IMR-90 (cell line): ENCODE measurements at regions not wholly inside any gene's neighbourhood (a gene's known extent, or its start where the extent isn't known, plus 50 kb on each side); places are given as distances from the start of the nearest gene placed in this dataset.

Experiments used
- ATAC-seq: fragments of 200-7000 bp; cut with Tn5 transposase; 2 replicates; pipeline ENCODE4 v1.9.1; 2020; ENCODE audit warnings: low read depth, mild to moderate bottlenecking, moderate library complexity
- BruUV-seq: library from RNA; stranded (reverse); fragments of 400-500 nt; replicated peaks from 2 replicates; lab custom pipeline; 2021; lab: Mats Ljungman, UMichigan
- CTCF ChIA-PET: fragments of 300-600 bp; formaldehyde crosslinking; extraction: SDS; loops from one replicate; lab custom pipeline; 2021; ENCODE audit warnings: antibody characterized with exemption; lab: Yijun Ruan, JAX
- POLR2A ChIA-PET: fragments of 300-600 bp; sonication (Branson Sonifier 250); formaldehyde crosslinking; loops from one replicate; lab custom pipeline; 2022; ENCODE audit warnings: antibody characterized with exemption; ENCODE audit not compliant: unreplicated experiment; lab: Charles Lee
- DNase-seq: peaks from one replicate; pipeline ENCODE4 v3.0.0; 2013
- H2AFZ ChIP-seq: replicated peaks from 2 replicates; pipeline ENCODE3; 2013; ENCODE audit warnings: low read length, mild to moderate bottlenecking; ENCODE audit not compliant: poor library complexity
- H2AK5ac ChIP-seq: 2 replicates; pipeline ENCODE4 v1.6.1; 2013; ENCODE audit warnings: low read depth, low read length, inconsistent platforms
- H2AK9ac ChIP-seq: replicated peaks from 2 replicates; pipeline ENCODE3; 2013; ENCODE audit warnings: mild to moderate bottlenecking, low read depth, low read length, moderate library complexity; ENCODE audit not compliant: poor library complexity
- H2BK120ac ChIP-seq: 2 replicates; pipeline ENCODE4 v1.6.1; 2013; ENCODE audit warnings: low read depth, low read length, inconsistent platforms
- H2BK15ac ChIP-seq: 3 replicates; pipeline ENCODE4 v1.6.1; 2013; ENCODE audit warnings: low read depth, low read length, inconsistent platforms
- H2BK20ac ChIP-seq: 2 replicates; pipeline ENCODE4 v1.6.1; 2013; ENCODE audit warnings: low read depth, mild to moderate bottlenecking, inconsistent platforms, low read length, moderate library complexity
- H2BK5ac ChIP-seq: 2 replicates; pipeline ENCODE4 v1.6.1; 2013; ENCODE audit warnings: mild to moderate bottlenecking, low read depth, low read length, inconsistent platforms; ENCODE audit not compliant: poor library complexity, severe bottlenecking
- H3K14ac ChIP-seq: replicated peaks from 2 replicates; pipeline ENCODE4 v1.6.1; 2013; ENCODE audit warnings: low read depth, low read length, inconsistent platforms
- H3K18ac ChIP-seq: 2 replicates; pipeline ENCODE4 v1.6.1; 2013; ENCODE audit warnings: low read depth, low read length, control low read depth
- H3K23ac ChIP-seq: 2 replicates; pipeline ENCODE4 v1.6.1; 2013; ENCODE audit warnings: low read depth, low read length, inconsistent platforms
- H3K27ac ChIP-seq: 2 replicates; pipeline ENCODE4 v1.5.1; 2013; ENCODE audit warnings: mild to moderate bottlenecking, control low read depth, low read length; ENCODE audit not compliant: insufficient read depth
- H3K27me3 ChIP-seq: 2 replicates; pipeline ENCODE4 v1.6.1; 2013; ENCODE audit warnings: low read length; ENCODE audit not compliant: control insufficient read depth, insufficient read depth
- H3K36me3 ChIP-seq: 2 replicates; pipeline ENCODE4 v1.6.1; 2013; ENCODE audit warnings: low read length, mixed read lengths; ENCODE audit not compliant: control insufficient read depth, insufficient read depth
- H3K4ac ChIP-seq: 2 replicates; pipeline ENCODE4 v1.6.1; 2013; ENCODE audit warnings: low read depth, low read length, inconsistent platforms
- H3K4me1 ChIP-seq: 2 replicates; pipeline ENCODE4 v1.6.1; 2013; ENCODE audit warnings: low read length, mixed read lengths; ENCODE audit not compliant: control insufficient read depth, insufficient read depth
- H3K4me2 ChIP-seq: 2 replicates; pipeline ENCODE4 v1.6.1; 2013; ENCODE audit warnings: low read depth, mild to moderate bottlenecking, control low read depth, low read length, moderate library complexity
- H3K4me3 ChIP-seq: 2 replicates; pipeline ENCODE4 v1.5.1; 2013; ENCODE audit warnings: low read depth, mild to moderate bottlenecking, control low read depth, low read length, moderate library complexity; ENCODE audit not compliant: insufficient read depth
- H3K56ac ChIP-seq: 2 replicates; pipeline ENCODE4 v1.6.1; 2013; ENCODE audit warnings: low read length, inconsistent platforms; ENCODE audit not compliant: insufficient read depth; ENCODE audit errors: extremely low read depth
- H3K79me1 ChIP-seq, 2 experiments: 2 replicates each; pipeline ENCODE4 v1.6.1; 2013; ENCODE audit warnings: low read length in 2 of 2, inconsistent platforms in 1 of 2, low read depth in 1 of 2
- H3K9ac ChIP-seq: 2 replicates; pipeline ENCODE4 v1.6.1; 2013; ENCODE audit warnings: low read depth, low read length, control low read depth
- H3K9me1 ChIP-seq: 2 replicates; pipeline ENCODE4 v1.6.1; 2013; ENCODE audit warnings: low read length, inconsistent platforms; ENCODE audit not compliant: insufficient read depth
- H3K9me3 ChIP-seq: 2 replicates; pipeline ENCODE4 v1.6.1; 2013; ENCODE audit warnings: low read length; ENCODE audit not compliant: control insufficient read depth, insufficient read depth
- H4K20me1 ChIP-seq: 2 replicates; pipeline ENCODE4 v1.6.1; 2013; ENCODE audit warnings: low read length, inconsistent platforms; ENCODE audit not compliant: insufficient read depth
- H4K5ac ChIP-seq: 2 replicates; pipeline ENCODE4 v1.6.1; 2013; ENCODE audit warnings: mild to moderate bottlenecking, low read depth, low read length, control low read depth
- H4K8ac ChIP-seq, 2 experiments: 2 replicates each; pipeline ENCODE4 v1.6.1; 2013; ENCODE audit warnings: low read depth in 2 of 2, low read length in 2 of 2, control low read depth in 1 of 2, inconsistent platforms in 1 of 2
- H4K91ac ChIP-seq: 2 replicates; pipeline ENCODE4 v1.6.1; 2013; ENCODE audit warnings: low read depth, low read length, inconsistent platforms; ENCODE audit not compliant: insufficient read depth
- BHLHE40 ChIP-seq: fragments of 150-350 bp; IDR thresholded peaks from 2 replicates; pipeline ENCODE4 v1.6.1; 2016; ENCODE audit warnings: mild to moderate bottlenecking, low read depth, low read length
- CHD1 ChIP-seq: IDR thresholded peaks from 2 replicates; pipeline ENCODE4 v1.6.1; 2012; ENCODE audit warnings: low read depth, low read length, improper control_type of control experiment
- FOS ChIP-seq: fragments of 150-350 bp; IDR thresholded peaks from 2 replicates; pipeline ENCODE4 v1.6.1; 2016; ENCODE audit warnings: low read depth, low read length
- MAFK ChIP-seq: IDR thresholded peaks from 2 replicates; pipeline ENCODE4 v1.6.1; 2012; ENCODE audit warnings: low read depth, low read length, improper control_type of control experiment
- MXI1 ChIP-seq: IDR thresholded peaks from 2 replicates; pipeline ENCODE4 v1.6.1; 2012; ENCODE audit warnings: low read depth, mild to moderate bottlenecking, low read length, moderate library complexity, borderline replicate concordance
- NFE2L2 ChIP-seq: fragments of 150-350 bp; IDR thresholded peaks from 2 replicates; pipeline ENCODE4 v1.6.1; 2016; ENCODE audit warnings: low read depth, mild to moderate bottlenecking, low read length
- RCOR1 ChIP-seq: IDR thresholded peaks from 2 replicates; pipeline ENCODE4 v1.6.1; 2012; ENCODE audit warnings: mild to moderate bottlenecking, low read length, improper control_type of control experiment; ENCODE audit not compliant: insufficient replicate concordance
- RFX5 ChIP-seq: IDR thresholded peaks from 2 replicates; pipeline ENCODE4 v1.8.0; 2012; ENCODE audit warnings: low read depth, mild to moderate bottlenecking, low read length, moderate library complexity
- WGBS, 2 experiments: methylation state at CpG; one replicate each; pipeline versions ENCODE4 v1.1.5 to v1.1.7; 2013; ENCODE audit warnings: missing lambda C conversion rate in 2 of 2; ENCODE audit not compliant: insufficient read length in 1 of 2; ENCODE audit errors: extremely low coverage in 2 of 2; 5-methylcytosine and 5-hydroxymethylcytosine counted together
- dilution Hi-C: fragments of 300-500 bp; cut with HindIII; formaldehyde crosslinking; loops from one replicate; pipeline ENCODE4 v1.14.3; 2018; ENCODE audit warnings: low sequenced_read_pairs; ENCODE audit not compliant: unreplicated experiment
- in situ Hi-C: fragments of 300-500 bp; cut with MboI; formaldehyde crosslinking; loops from 3 replicates; pipeline ENCODE4 v1.14.3; 2019; ENCODE audit warnings: low sequenced_read_pairs, inconsistent platforms, mixed read lengths
- intact Hi-C: fragments of 100-400 bp; cut with micrococcal nuclease; formaldehyde crosslinking; loops from 2 replicates; pipeline ENCODE4 v1.10.0; 2022
- TF ChIP-seq, protein P1 (sequence below): fragments of 150-350 bp; IDR thresholded peaks from 2 replicates; pipeline ENCODE4 v1.6.1; 2017; ENCODE audit warnings: mild to moderate bottlenecking, antibody characterized with exemption, low read length, low read depth
- TF ChIP-seq, protein P2 (sequence below): conservative IDR thresholded peaks from 2 replicates; pipeline ENCODE4 v1.5.1; 2012; ENCODE audit warnings: mild to moderate bottlenecking, low read depth, low read length, improper control_type of control experiment
- TF ChIP-seq, protein P3 (sequence below): fragments of 150-350 bp; IDR thresholded peaks from 2 replicates; pipeline ENCODE4 v1.6.1; 2016; ENCODE audit warnings: low read depth, mild to moderate bottlenecking, low read length, moderate library complexity, borderline replicate concordance

DNA sequence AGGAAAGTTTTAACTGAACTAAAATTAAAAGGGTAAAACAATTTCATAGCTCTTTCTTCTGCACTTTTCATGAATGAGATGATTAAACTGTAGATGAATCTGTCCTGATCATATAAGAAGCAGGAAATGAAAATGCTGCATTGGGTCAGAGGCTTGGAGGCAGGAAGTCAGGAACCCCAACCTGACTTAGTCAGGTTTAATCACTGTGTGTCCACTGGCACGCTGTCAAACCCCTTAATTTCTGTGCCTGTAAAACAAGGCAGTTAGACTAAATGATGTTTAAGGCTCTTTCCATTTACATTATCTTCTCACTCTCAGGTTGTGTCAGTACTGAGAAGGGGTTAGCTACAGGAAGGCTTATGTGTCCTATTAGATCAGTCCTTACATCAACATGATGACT is 193.3 kb upstream of the TTC14 start:
- H3K27me3 ChIP-seq, result no peaks in the 10 kb centered on the region
- no peak overlapping the region; the same call in 1 of the 2 replicates for H3K18ac ChIP-seq
- peak; percentile 51 for DNase-seq
- no peak overlapping the region for H3K27ac ChIP-seq
- no peak overlapping the region for H2AFZ ChIP-seq
- H3K14ac ChIP-seq, result no peak overlapping the region
- intact Hi-C loops (no loop called here), in situ Hi-C loops (no loop called here), dilution Hi-C loops (no loop called here)
- H3K4ac ChIP-seq, result no peak overlapping the region
- ChIA-PET POLR2A (no interaction called here), CTCF (no interaction called here)
- no peak overlapping the region; the same call in 1 of the 2 replicates for H2BK20ac ChIP-seq
- no peak overlapping the region for H2AK5ac ChIP-seq
- no peak overlapping the region for H4K5ac ChIP-seq
- no peak overlapping the region for H3K4me3 ChIP-seq
- H4K20me1 ChIP-seq, result no peaks in the 10 kb centered on the region
- H3K4me2 ChIP-seq, result no peak overlapping the region
- H4K8ac ChIP-seq, result peak overlapping the region in 1 of 2 experiments; percentile 35; a peak in 1 of 4 replicates
- H3K56ac ChIP-seq, result no peak overlapping the region; the same call in 1 of the 2 replicates
- H2BK120ac ChIP-seq, result no peak overlapping the region
- H2BK15ac ChIP-seq, result no peak overlapping the region
- no peaks in the 10 kb centered on the region; the same call in 1 of the 2 replicates for H3K4me1 ChIP-seq
- BruUV-seq, result no TSS peak
- no peaks in the 10 kb centered on the region for H3K36me3 ChIP-seq
- H3K9me1 ChIP-seq, result no peaks in the 10 kb centered on the region
- H2BK5ac ChIP-seq, result peak overlapping the region; percentile 24
- no CpG with 5 or more reads among the region's 1 CpG for WGBS, 2 experiments
- no peaks in the 10 kb centered on the region for H3K79me1 ChIP-seq
- H3K9ac ChIP-seq, result no peak overlapping the region
- H3K9me3 ChIP-seq, result 0 out of 2 replicates have a peak, but pooled peaks cover 3% of the 10 kb centered on the region
- H3K23ac ChIP-seq, result no peak overlapping the region
- ATAC-seq, result no peak
- TF ChIP-seq CHD1 (no peak), RFX5 (no peak), BHLHE40 (no peak), RCOR1 (no peak), MXI1 (no peak), MAFK (no peak), FOS (no peak), NFE2L2 (no peak)
- TF ChIP-seq, protein P1, sequence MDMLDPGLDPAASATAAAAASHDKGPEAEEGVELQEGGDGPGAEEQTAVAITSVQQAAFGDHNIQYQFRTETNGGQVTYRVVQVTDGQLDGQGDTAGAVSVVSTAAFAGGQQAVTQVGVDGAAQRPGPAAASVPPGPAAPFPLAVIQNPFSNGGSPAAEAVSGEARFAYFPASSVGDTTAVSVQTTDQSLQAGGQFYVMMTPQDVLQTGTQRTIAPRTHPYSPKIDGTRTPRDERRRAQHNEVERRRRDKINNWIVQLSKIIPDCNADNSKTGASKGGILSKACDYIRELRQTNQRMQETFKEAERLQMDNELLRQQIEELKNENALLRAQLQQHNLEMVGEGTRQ, result no peak
- TF ChIP-seq, protein P2, sequence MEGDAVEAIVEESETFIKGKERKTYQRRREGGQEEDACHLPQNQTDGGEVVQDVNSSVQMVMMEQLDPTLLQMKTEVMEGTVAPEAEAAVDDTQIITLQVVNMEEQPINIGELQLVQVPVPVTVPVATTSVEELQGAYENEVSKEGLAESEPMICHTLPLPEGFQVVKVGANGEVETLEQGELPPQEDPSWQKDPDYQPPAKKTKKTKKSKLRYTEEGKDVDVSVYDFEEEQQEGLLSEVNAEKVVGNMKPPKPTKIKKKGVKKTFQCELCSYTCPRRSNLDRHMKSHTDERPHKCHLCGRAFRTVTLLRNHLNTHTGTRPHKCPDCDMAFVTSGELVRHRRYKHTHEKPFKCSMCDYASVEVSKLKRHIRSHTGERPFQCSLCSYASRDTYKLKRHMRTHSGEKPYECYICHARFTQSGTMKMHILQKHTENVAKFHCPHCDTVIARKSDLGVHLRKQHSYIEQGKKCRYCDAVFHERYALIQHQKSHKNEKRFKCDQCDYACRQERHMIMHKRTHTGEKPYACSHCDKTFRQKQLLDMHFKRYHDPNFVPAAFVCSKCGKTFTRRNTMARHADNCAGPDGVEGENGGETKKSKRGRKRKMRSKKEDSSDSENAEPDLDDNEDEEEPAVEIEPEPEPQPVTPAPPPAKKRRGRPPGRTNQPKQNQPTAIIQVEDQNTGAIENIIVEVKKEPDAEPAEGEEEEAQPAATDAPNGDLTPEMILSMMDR, result no peak
- TF ChIP-seq, protein P3, sequence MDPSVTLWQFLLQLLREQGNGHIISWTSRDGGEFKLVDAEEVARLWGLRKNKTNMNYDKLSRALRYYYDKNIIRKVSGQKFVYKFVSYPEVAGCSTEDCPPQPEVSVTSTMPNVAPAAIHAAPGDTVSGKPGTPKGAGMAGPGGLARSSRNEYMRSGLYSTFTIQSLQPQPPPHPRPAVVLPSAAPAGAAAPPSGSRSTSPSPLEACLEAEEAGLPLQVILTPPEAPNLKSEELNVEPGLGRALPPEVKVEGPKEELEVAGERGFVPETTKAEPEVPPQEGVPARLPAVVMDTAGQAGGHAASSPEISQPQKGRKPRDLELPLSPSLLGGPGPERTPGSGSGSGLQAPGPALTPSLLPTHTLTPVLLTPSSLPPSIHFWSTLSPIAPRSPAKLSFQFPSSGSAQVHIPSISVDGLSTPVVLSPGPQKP, result no peak
- no peak overlapping the region for H2AK9ac ChIP-seq
- H4K91ac ChIP-seq, result no peak overlapping the region
